ENCODE measurements at regions not wholly inside any gene's neighbourhood (a gene's known extent, or its start where the extent isn't known, plus 50 kb on each side); places are given as distances from the start of the nearest gene placed in this dataset.

GRCh38 chr21:35231090-35231489 lies 182.0 kb upstream of the RUNX1 start:
- ATAC-seq (ENCODE audit: low read depth) (no peak), DNase-seq (no peak)
- TF ChIP-seq CTCF (IDR thresholded peaks at IDR 0.05), result no peak
- no peak overlapping the region for H3K4me3 Mint-ChIP-seq
- peaks cover 43% of the 10 kb centered on the region for H3K4me1 Mint-ChIP-seq
- intact Hi-C loops (cut with micrococcal nuclease), result no loop called here
- CTCF ChIA-PET, result interaction anchor here (0.9 kb wide), 1 partner anchor 180 kb away, joined by 3 read pairs; no protein-coding TSS in a partner anchor
- peaks cover 3% of the 10 kb centered on the region for H3K9me3 Mint-ChIP-seq
- no peak overlapping the region for H3K27ac Mint-ChIP-seq
- peaks cover 6% of the 10 kb centered on the region for H3K27me3 Mint-ChIP-seq
- H3K36me3 Mint-ChIP-seq (ENCODE audit: low read depth), result peaks cover 2% of the 10 kb centered on the region
- POLR2A ChIA-PET, result interaction anchor here (0.7 kb wide), 1 partner anchor 257 kb away, joined by 4 read pairs; no protein-coding TSS in a partner anchor

GRCh38 chr21:35229290-35229689 lies 180.2 kb upstream of the RUNX1 start:
- H3K27me3 Mint-ChIP-seq, result peaks cover 6% of the 10 kb centered on the region
- no peaks in the 10 kb centered on the region for H3K9me3 Mint-ChIP-seq
- H3K4me3 Mint-ChIP-seq, result no peak overlapping the region
- no peak overlapping the region for H3K27ac Mint-ChIP-seq
- no peak for TF ChIP-seq CTCF (IDR thresholded peaks at IDR 0.05)
- POLR2A ChIA-PET, result no interaction called here
- peaks cover 33% of the 10 kb centered on the region for H3K4me1 Mint-ChIP-seq
- ATAC-seq (ENCODE audit: low read depth) (no peak), DNase-seq (no peak)
- no peaks in the 10 kb centered on the region for H3K36me3 Mint-ChIP-seq (ENCODE audit: low read depth)
- intact Hi-C loops (cut with micrococcal nuclease), result loop anchor here (5.0 kb wide), 3 partner anchors 127 to 242 kb away; no protein-coding TSS in a partner anchor
- CTCF ChIA-PET, result no interaction called here

- peak overlapping the region; percentile 87 for H3K27ac Mint-ChIP-seq
- POLR2A ChIA-PET, result interaction anchor here (0.8 to 2.1 kb wide), 11 partner anchors 19 to 339 kb away, joined by 3 to 36 read pairs (median 6); no protein-coding TSS in a partner anchor
- H3K4me1 Mint-ChIP-seq, result peaks cover 37% of the 10 kb centered on the region
- ATAC-seq (ENCODE audit: low read depth) (peak; percentile 61), DNase-seq (no peak)
- no peak for TF ChIP-seq CTCF (IDR thresholded peaks at IDR 0.05)
- no peaks in the 10 kb centered on the region for H3K36me3 Mint-ChIP-seq (ENCODE audit: low read depth)
- peak overlapping the region; percentile 68 for H3K4me3 Mint-ChIP-seq
- peaks cover 6% of the 10 kb centered on the region for H3K27me3 Mint-ChIP-seq
- intact Hi-C loops (cut with micrococcal nuclease), result loop anchor here (1.0 to 5.0 kb wide), 9 partner anchors 9 to 339 kb away; no protein-coding TSS in a partner anchor
- no peaks in the 10 kb centered on the region for H3K9me3 Mint-ChIP-seq
- CTCF ChIA-PET, result interaction anchor here (0.8 to 1.2 kb wide), 3 partner anchors 176 to 482 kb away, joined by 3 read pairs; no protein-coding TSS in a partner anchor
Observed at GRCh38 chr21:35227786-35228185, 178.7 kb upstream of the RUNX1 start.

GRCh38 chr21:35226968-35227744 lies 178.1 kb upstream of the RUNX1 start:
- DNase-seq, result no peak
- peaks cover under 1% of the 10 kb centered on the region for H3K27me3 Mint-ChIP-seq
- POLR2A ChIA-PET, result interaction anchor here (0.6 to 2.1 kb wide), 13 partner anchors 18 to 339 kb away, joined by 3 to 36 read pairs (median 6); no protein-coding TSS in a partner anchor
- no peak for TF ChIP-seq CTCF (IDR thresholded peaks at IDR 0.05)
- no peaks in the 10 kb centered on the region for H3K9me3 Mint-ChIP-seq
- intact Hi-C loops (cut with micrococcal nuclease), result loop anchor here (1.0 to 5.0 kb wide), 9 partner anchors 9 to 339 kb away; no protein-coding TSS in a partner anchor
- peak; percentile 86 for ATAC-seq (ENCODE audit: low read depth)
- CTCF ChIA-PET, result interaction anchor here (0.7 to 1.2 kb wide), 5 partner anchors 37 to 481 kb away, joined by 3 to 4 read pairs (median 3); no protein-coding TSS in a partner anchor
- peak overlapping the region; percentile 68 for H3K4me3 Mint-ChIP-seq
- H3K27ac Mint-ChIP-seq, result peak overlapping the region; percentile 87
- H3K36me3 Mint-ChIP-seq (ENCODE audit: low read depth), result no peaks in the 10 kb centered on the region
- peaks cover 43% of the 10 kb centered on the region for H3K4me1 Mint-ChIP-seq

GRCh38 chr21:35226328-35226727 lies 177.2 kb upstream of the RUNX1 start:
- Mint-ChIP-seq H3K4me3 (no peak overlapping the region), H3K27ac (peak overlapping the region; percentile 87), H3K4me1 (peaks cover 49% of the 10 kb centered on the region), H3K9me3 (no peaks in the 10 kb centered on the region), H3K27me3 (no peaks in the 10 kb centered on the region), H3K36me3 (ENCODE audit: low read depth) (no peaks in the 10 kb centered on the region)
- DNase-seq (no peak), ATAC-seq (ENCODE audit: low read depth) (no peak)
- CTCF ChIA-PET, result interaction anchor here (1.0 to 1.3 kb wide), 2 partner anchors 36 to 175 kb away, joined by 3 read pairs; no protein-coding TSS in a partner anchor
- TF ChIP-seq CTCF (IDR thresholded peaks at IDR 0.05), result no peak
- POLR2A ChIA-PET, result interaction anchor here (1.2 to 2.1 kb wide), 7 partner anchors 21 to 338 kb away, joined by 3 to 36 read pairs (median 7); no protein-coding TSS in a partner anchor
- intact Hi-C loops (cut with micrococcal nuclease), result loop anchor here (2.0 to 5.0 kb wide), 5 partner anchors 18 to 239 kb away; no protein-coding TSS in a partner anchor

Measured in activated B cell treated with CpG ODN at 0.5 μM for 24 hours (primary cell).